CD4-positive, alpha-beta T cell (primary cell): ENCODE measurements at regions not wholly inside any gene's neighbourhood (a gene's known extent, or its start where the extent isn't known, plus 50 kb on each side); places are given as distances from the start of the nearest gene placed in this dataset.

Experiments used
- ATAC-seq: fragments of 200-7000 bp; cut with Tn5 transposase; one replicate; pipeline ENCODE4 v1.10.0; 2022; ENCODE audit warnings: mild to moderate bottlenecking; ENCODE audit not compliant: poor library complexity
- CTCF ChIA-PET: fragments of 350-600 bp; sonication (Branson Sonifier 250); formaldehyde crosslinking; loops from one replicate; lab custom pipeline; 2021; ENCODE audit warnings: antibody characterized with exemption, inconsistent platforms; lab: Charles Lee
- POLR2A ChIA-PET: fragments of 350-600 bp; sonication (Branson Sonifier 250); formaldehyde crosslinking; loops from one replicate; lab custom pipeline; 2021; ENCODE audit warnings: antibody characterized with exemption, inconsistent platforms; lab: Charles Lee
- DNase-seq, 14 experiments: peaks; one replicate each; pipeline ENCODE4 v3.0.0-alpha.2; 2013 to 2020; ENCODE audit warnings: mixed read lengths in 2 of 14
- H3K27ac ChIP-seq, 2 donors: one replicate each; pipeline versions ENCODE4 v1.5.1 to v1.7.0; 2013; ENCODE audit warnings: low read length in 2 of 2, low read depth in 1 of 2, mild to moderate bottlenecking in 1 of 2
- H3K27me3 ChIP-seq, 2 experiments: 1 replicate in 1 of 2; 2 replicates in 1 of 2; pipeline versions ENCODE4 v1.6.1 to v1.7.0; 2013; ENCODE audit warnings: low read length in 2 of 2, control low read depth in 1 of 2, mild to moderate bottlenecking in 1 of 2, moderate library complexity in 1 of 2; ENCODE audit not compliant: insufficient read depth in 2 of 2, control insufficient read depth in 1 of 2
- H3K36me3 ChIP-seq: one replicate; pipeline ENCODE4 v1.6.1; 2013; ENCODE audit warnings: low read length, control low read depth; ENCODE audit not compliant: insufficient read depth
- H3K4me1 ChIP-seq: one replicate; pipeline ENCODE4 v1.6.1; 2013; ENCODE audit warnings: low read length, control low read depth; ENCODE audit not compliant: insufficient read depth
- H3K4me3 ChIP-seq: one replicate; pipeline ENCODE4 v1.5.1; 2013; ENCODE audit warnings: mild to moderate bottlenecking, low read length, moderate library complexity
- H3K9me3 ChIP-seq, 2 experiments: 1 replicate in 1 of 2; 2 replicates in 1 of 2; pipeline versions ENCODE4 v1.6.1 to v1.7.0; 2013; ENCODE audit warnings: low read length in 2 of 2, mild to moderate bottlenecking in 2 of 2, control low read depth in 1 of 2, moderate library complexity in 1 of 2; ENCODE audit not compliant: control insufficient read depth in 1 of 2, insufficient read depth in 1 of 2
- H3K27ac Mint-ChIP-seq: one replicate; pipeline ENCODE4 v1.8.0; 2020; ENCODE audit warnings: mixed read lengths
- H3K27me3 Mint-ChIP-seq: one replicate; pipeline ENCODE4 v1.8.0; 2021; ENCODE audit warnings: mixed read lengths
- H3K36me3 Mint-ChIP-seq: one replicate; pipeline ENCODE4 v1.8.0; 2021; ENCODE audit warnings: low read depth, mixed read lengths
- H3K4me1 Mint-ChIP-seq: one replicate; pipeline ENCODE4 v1.8.0; 2021; ENCODE audit warnings: low read depth, mixed read lengths
- H3K4me3 Mint-ChIP-seq: one replicate; pipeline ENCODE4 v1.8.0; 2020; ENCODE audit warnings: mild to moderate bottlenecking, mixed read lengths
- H3K9me3 Mint-ChIP-seq: one replicate; pipeline ENCODE4 v1.8.0; 2020; ENCODE audit warnings: mixed read lengths
- intact Hi-C, 2 experiments: fragments of 100-400 bp; cut with DNase I in 1 of 2; cut with micrococcal nuclease in 1 of 2; formaldehyde crosslinking; loops; one replicate each; pipeline versions ENCODE4 v1.15.1 to v1.9.0; 2023 to 2025; cut with DNase I, micrococcal nuclease
- TF ChIP-seq, protein P1 (sequence below): fragments of 200-600 bp; IDR thresholded peaks from one replicate; pipeline ENCODE4 v1.8.0; 2022; ENCODE audit warnings: antibody characterized with exemption, mild to moderate bottlenecking

DNA sequence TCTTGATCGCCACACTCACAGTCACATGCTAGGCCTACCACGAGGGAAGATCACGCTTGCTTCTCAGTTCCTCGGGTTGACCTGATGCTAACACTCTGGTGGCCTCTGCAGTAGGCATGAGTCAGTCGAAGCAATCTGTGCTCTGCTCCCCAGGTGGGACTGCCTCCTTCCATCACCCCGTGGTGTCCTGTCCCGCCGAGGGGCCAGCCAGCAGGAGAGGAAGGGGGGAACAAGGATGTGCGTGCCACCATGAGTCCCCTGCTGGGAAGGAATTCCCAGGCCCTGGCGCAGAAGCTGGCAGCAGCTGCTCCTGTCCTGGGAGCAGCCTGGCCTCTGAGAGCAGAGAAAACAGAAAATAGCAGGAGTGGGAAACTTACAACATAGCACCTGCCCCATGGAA, 695.0 kb upstream of the NRP1 start:
- intact Hi-C loops: no loop called here
- no peaks in the 10 kb centered on the region for H3K27me3 Mint-ChIP-seq
- ChIA-PET POLR2A (no interaction called here), CTCF (no interaction called here)
- no peaks in the 10 kb centered on the region for H3K4me1 ChIP-seq
- no peaks in the 10 kb centered on the region for H3K36me3 ChIP-seq
- H3K27me3 ChIP-seq: no peaks in the 10 kb centered on the region
- no peaks in the 10 kb centered on the region for H3K4me1 Mint-ChIP-seq
- H3K27ac Mint-ChIP-seq: no peak overlapping the region
- no peak overlapping the region for H3K27ac ChIP-seq
- peaks cover 0 to 9% of the 10 kb centered on the region in 2 experiments for H3K9me3 ChIP-seq
- no peaks in the 10 kb centered on the region for H3K36me3 Mint-ChIP-seq
- no peak for ATAC-seq
- no peak overlapping the region for H3K4me3 ChIP-seq
- no peak for DNase-seq
- TF ChIP-seq, protein P1, sequence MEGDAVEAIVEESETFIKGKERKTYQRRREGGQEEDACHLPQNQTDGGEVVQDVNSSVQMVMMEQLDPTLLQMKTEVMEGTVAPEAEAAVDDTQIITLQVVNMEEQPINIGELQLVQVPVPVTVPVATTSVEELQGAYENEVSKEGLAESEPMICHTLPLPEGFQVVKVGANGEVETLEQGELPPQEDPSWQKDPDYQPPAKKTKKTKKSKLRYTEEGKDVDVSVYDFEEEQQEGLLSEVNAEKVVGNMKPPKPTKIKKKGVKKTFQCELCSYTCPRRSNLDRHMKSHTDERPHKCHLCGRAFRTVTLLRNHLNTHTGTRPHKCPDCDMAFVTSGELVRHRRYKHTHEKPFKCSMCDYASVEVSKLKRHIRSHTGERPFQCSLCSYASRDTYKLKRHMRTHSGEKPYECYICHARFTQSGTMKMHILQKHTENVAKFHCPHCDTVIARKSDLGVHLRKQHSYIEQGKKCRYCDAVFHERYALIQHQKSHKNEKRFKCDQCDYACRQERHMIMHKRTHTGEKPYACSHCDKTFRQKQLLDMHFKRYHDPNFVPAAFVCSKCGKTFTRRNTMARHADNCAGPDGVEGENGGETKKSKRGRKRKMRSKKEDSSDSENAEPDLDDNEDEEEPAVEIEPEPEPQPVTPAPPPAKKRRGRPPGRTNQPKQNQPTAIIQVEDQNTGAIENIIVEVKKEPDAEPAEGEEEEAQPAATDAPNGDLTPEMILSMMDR: no peak
- peaks cover under 1% of the 10 kb centered on the region for H3K9me3 Mint-ChIP-seq
- no peak overlapping the region for H3K4me3 Mint-ChIP-seq

DNA sequence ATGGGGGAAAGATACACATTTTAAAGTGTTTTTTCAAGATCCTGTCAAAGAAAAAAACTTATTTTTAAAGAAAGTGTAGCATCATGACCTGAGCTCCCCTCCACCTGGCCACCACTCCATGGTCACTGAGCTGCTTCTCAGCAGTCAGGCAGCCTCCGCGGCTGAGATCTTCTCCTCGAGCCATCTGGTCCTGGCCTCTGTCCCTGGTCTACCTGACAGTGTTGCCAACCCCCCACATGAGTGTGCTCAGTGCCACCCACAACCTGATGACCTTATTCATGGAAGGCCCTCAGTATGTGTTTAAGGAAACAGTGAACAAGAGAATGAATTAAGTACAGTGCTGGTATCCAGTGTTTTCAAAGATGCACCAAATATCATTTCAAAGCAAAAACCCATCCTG, 694.5 kb upstream of the NRP1 start:
- H3K9me3 Mint-ChIP-seq: peaks cover 2% of the 10 kb centered on the region
- Histone ChIP-seq H3K9me3 (peaks cover 0 to 9% of the 10 kb centered on the region in 2 experiments), H3K4me3 (no peak overlapping the region), H3K27ac (no peak overlapping the region), H3K27me3 (no peaks in the 10 kb centered on the region), H3K4me1 (no peaks in the 10 kb centered on the region), H3K36me3 (no peaks in the 10 kb centered on the region)
- TF ChIP-seq, protein P1: no peak
- intact Hi-C loops: no loop called here
- no peaks in the 10 kb centered on the region for H3K4me1 Mint-ChIP-seq
- no peak overlapping the region for H3K27ac Mint-ChIP-seq
- no peaks in the 10 kb centered on the region for H3K27me3 Mint-ChIP-seq
- POLR2A ChIA-PET: interaction anchor here (0.6 kb wide), 1 partner anchor 9 kb away, joined by 3 read pairs; no protein-coding TSS in a partner anchor
- no peak for DNase-seq
- H3K4me3 Mint-ChIP-seq: no peak overlapping the region
- no peak for ATAC-seq
- CTCF ChIA-PET: no interaction called here
- no peaks in the 10 kb centered on the region for H3K36me3 Mint-ChIP-seq

DNA sequence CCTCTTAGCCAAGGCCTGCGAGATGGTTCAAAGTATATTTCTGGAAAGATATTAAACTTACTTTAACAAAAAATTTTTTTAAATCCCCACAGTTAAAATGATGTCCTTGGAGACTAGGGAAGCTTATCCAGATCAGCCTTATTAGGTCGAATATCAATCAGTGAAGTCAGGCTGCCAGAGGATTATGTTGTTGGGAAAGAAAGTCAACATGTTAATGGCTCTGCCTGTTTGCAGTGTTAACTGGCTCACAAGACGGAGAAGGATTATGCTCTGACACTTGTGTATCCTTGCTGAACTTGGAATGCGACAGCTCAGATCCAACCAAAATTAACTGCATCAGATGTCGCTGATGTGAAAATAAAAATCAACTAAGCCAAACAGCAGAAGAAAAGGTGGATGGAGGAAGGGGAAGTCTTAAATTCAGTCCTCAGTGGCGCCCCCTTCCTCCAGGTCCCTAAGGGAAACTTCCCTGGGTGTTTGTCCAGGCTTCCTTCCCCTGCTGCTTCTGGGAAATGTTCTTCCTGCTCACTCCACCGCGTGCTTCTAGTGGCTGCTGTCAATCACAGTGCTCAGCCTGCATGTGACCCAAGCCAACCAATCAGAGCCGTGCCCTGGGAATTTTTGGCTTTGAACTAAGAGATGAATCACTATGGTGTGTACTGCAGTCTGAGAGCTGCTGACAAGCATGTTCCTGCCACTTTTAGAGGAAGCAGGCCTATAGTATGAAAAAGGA, 690.4 kb upstream of the NRP1 start:
- Histone ChIP-seq H3K36me3 (no peaks in the 10 kb centered on the region), H3K9me3 (peaks cover 0 to 11% of the 10 kb centered on the region in 2 experiments), H3K27ac (no peak overlapping the region), H3K4me3 (no peak overlapping the region), H3K27me3 (no peaks in the 10 kb centered on the region), H3K4me1 (no peaks in the 10 kb centered on the region)
- no peak overlapping the region for H3K27ac Mint-ChIP-seq
- intact Hi-C loops: no loop called here
- H3K4me3 Mint-ChIP-seq: no peak overlapping the region
- no peaks in the 10 kb centered on the region for H3K27me3 Mint-ChIP-seq
- no peak for ATAC-seq
- ChIA-PET POLR2A (no interaction called here), CTCF (no interaction called here)
- no peaks in the 10 kb centered on the region for H3K4me1 Mint-ChIP-seq
- no peak for DNase-seq
- H3K9me3 Mint-ChIP-seq: peaks cover 2% of the 10 kb centered on the region
- no peaks in the 10 kb centered on the region for H3K36me3 Mint-ChIP-seq
- TF ChIP-seq, protein P1: no peak
